Activated CD8-positive, alpha-beta T cell treated with anti-CD3 and anti-CD28 coated beads, Interleukin-2, amount 10 ng/mL, durations not matched to agents 7 days and 5 days (primary cell): ENCODE measurements at regions not wholly inside any gene's neighbourhood (a gene's known extent, or its start where the extent isn't known, plus 50 kb on each side); places are given as distances from the start of the nearest gene placed in this dataset.
"Not testable (repeated sequence)": the region's sequence is repeated elsewhere in the genome, so short reads cannot be mapped to it uniquely, and the experiment has no call there.

Experiments
- ATAC-seq: fragments of 150-1000 bp; cut with Tn5 transposase; one replicate; pipeline ENCODE4 v1.10.0; 2021; ENCODE audit warnings: moderate library complexity
- CTCF ChIA-PET: fragments of 350-600 bp; sonication (Branson Sonifier 250); formaldehyde crosslinking; loops from one replicate; lab custom pipeline; 2021; ENCODE audit warnings: antibody characterized with exemption; lab: Charles Lee
- POLR2A ChIA-PET: fragments of 350-600 bp; sonication (Branson Sonifier 250); formaldehyde crosslinking; loops from one replicate; lab custom pipeline; 2021; ENCODE audit warnings: antibody characterized with exemption; lab: Charles Lee
- DNase-seq: peaks from one replicate; pipeline ENCODE4 v3.0.0-alpha.2; 2020
- H3K27ac Mint-ChIP-seq: one replicate; pipeline ENCODE4 v1.8.0; 2021; ENCODE audit warnings: mild to moderate bottlenecking, mixed read lengths
- H3K27me3 Mint-ChIP-seq: one replicate; pipeline ENCODE4 v1.8.0; 2021; ENCODE audit warnings: low read depth, mixed read lengths
- H3K36me3 Mint-ChIP-seq: one replicate; pipeline ENCODE4 v1.8.0; 2021; ENCODE audit warnings: low read depth, mixed read lengths
- H3K4me1 Mint-ChIP-seq: one replicate; pipeline ENCODE4 v1.8.0; 2021; ENCODE audit warnings: low read depth, mixed read lengths
- H3K4me3 Mint-ChIP-seq: one replicate; pipeline ENCODE4 v1.8.0; 2021; ENCODE audit warnings: mild to moderate bottlenecking, mixed read lengths
- H3K9me3 Mint-ChIP-seq: one replicate; pipeline ENCODE4 v1.8.0; 2022; ENCODE audit warnings: mixed read lengths; ENCODE audit not compliant: insufficient read depth

GRCh38 chr2:582792-583528 lies 94.2 kb downstream of the TMEM18 start:
- Mint-ChIP-seq H3K27ac (no peak overlapping the region), H3K36me3 (no peaks in the 10 kb centered on the region), H3K4me1 (peaks cover 17% of the 10 kb centered on the region), H3K27me3 (peaks cover 19% of the 10 kb centered on the region), H3K9me3 (peaks cover 4% of the 10 kb centered on the region), H3K4me3 (no peak overlapping the region)
- no peak for DNase-seq
- ChIA-PET POLR2A (interaction anchor here (0.7 kb wide), 1 partner anchor 997 kb away, joined by 7 read pairs; no protein-coding TSS in a partner anchor), CTCF (no interaction called here)
- ATAC-seq, result no peak

GRCh38 chr2:582289-582688 lies 94.9 kb downstream of the TMEM18 start:
- Mint-ChIP-seq H3K4me1 (peaks cover 17% of the 10 kb centered on the region), H3K27me3 (peaks cover 15% of the 10 kb centered on the region)
- DNase-seq, POLR2A ChIA-PET, H3K36me3 Mint-ChIP-seq, ATAC-seq, CTCF ChIA-PET, H3K27ac Mint-ChIP-seq, H3K4me3 Mint-ChIP-seq, H3K9me3 Mint-ChIP-seq: not testable (repeated sequence)

- ATAC-seq, result no peak
- ChIA-PET POLR2A (no interaction called here), CTCF (no interaction called here)
- Mint-ChIP-seq H3K36me3 (peaks cover 2% of the 10 kb centered on the region), H3K9me3 (peaks cover 9% of the 10 kb centered on the region), H3K27me3 (peaks cover 11% of the 10 kb centered on the region), H3K4me1 (peaks cover 9% of the 10 kb centered on the region), H3K4me3 (no peak overlapping the region), H3K27ac (no peak overlapping the region)
- DNase-seq, result no peak
These were observed 97.2 kb downstream of the TMEM18 start for GRCh38 chr2:579961-580360.

GRCh38 chr2:579351-579886 lies 97.8 kb downstream of the TMEM18 start:
- Mint-ChIP-seq H3K4me3 (no peak overlapping the region), H3K27ac (no peak overlapping the region), H3K4me1 (peaks cover 4% of the 10 kb centered on the region), H3K27me3 (peaks cover 11% of the 10 kb centered on the region), H3K36me3 (peaks cover 2% of the 10 kb centered on the region), H3K9me3 (peaks cover 9% of the 10 kb centered on the region)
- ChIA-PET POLR2A (no interaction called here), CTCF (no interaction called here)
- DNase-seq (peak; percentile 26), ATAC-seq (no peak)

GRCh38 chr2:576292-576691 lies 100.9 kb downstream of the TMEM18 start:
- Mint-ChIP-seq H3K36me3 (peaks cover 2% of the 10 kb centered on the region), H3K9me3 (peaks cover 12% of the 10 kb centered on the region), H3K27ac (no peak overlapping the region), H3K4me3 (no peak overlapping the region), H3K27me3 (peaks cover 13% of the 10 kb centered on the region), H3K4me1 (peaks cover 3% of the 10 kb centered on the region)
- CTCF ChIA-PET, result interaction anchor here (1.1 kb wide), 1 partner anchor 9 kb away, joined by 3 read pairs; no protein-coding TSS in a partner anchor
- POLR2A ChIA-PET, result no interaction called here
- DNase-seq (no peak), ATAC-seq (no peak)

- Mint-ChIP-seq H3K4me3 (no peak overlapping the region), H3K27ac (no peak overlapping the region), H3K36me3 (peaks cover 2% of the 10 kb centered on the region), H3K4me1 (peaks cover 3% of the 10 kb centered on the region), H3K27me3 (peaks cover 15% of the 10 kb centered on the region), H3K9me3 (peaks cover 12% of the 10 kb centered on the region)
- ChIA-PET POLR2A (no interaction called here), CTCF (interaction anchor here (1.1 kb wide), 1 partner anchor 9 kb away, joined by 3 read pairs; no protein-coding TSS in a partner anchor)
- no peak for ATAC-seq
- DNase-seq, result no peak
These were observed 101.4 kb downstream of the TMEM18 start for GRCh38 chr2:575727-576236.

- H3K36me3 Mint-ChIP-seq, result peaks cover 2% of the 10 kb centered on the region
- peaks cover 3% of the 10 kb centered on the region for H3K4me1 Mint-ChIP-seq
- POLR2A ChIA-PET, result no interaction called here
- DNase-seq, result no peak
- no peak for ATAC-seq
- CTCF ChIA-PET, result no interaction called here
- H3K27me3 Mint-ChIP-seq, result peaks cover 21% of the 10 kb centered on the region
- H3K27ac Mint-ChIP-seq, result no peak overlapping the region
- no peak overlapping the region for H3K4me3 Mint-ChIP-seq
- H3K9me3 Mint-ChIP-seq, result peaks cover 12% of the 10 kb centered on the region
These were observed 102.0 kb downstream of the TMEM18 start for GRCh38 chr2:575030-575726.

GRCh38 chr2:573805-574392 lies 103.3 kb downstream of the TMEM18 start:
- H3K4me1 Mint-ChIP-seq, result no peaks in the 10 kb centered on the region
- DNase-seq, result no peak
- peaks cover 2% of the 10 kb centered on the region for H3K36me3 Mint-ChIP-seq

GRCh38 chr2:573025-573424 lies 104.2 kb downstream of the TMEM18 start:
- Mint-ChIP-seq H3K36me3 (peaks cover 2% of the 10 kb centered on the region), H3K4me3 (no peak overlapping the region), H3K27ac (no peak overlapping the region), H3K9me3 (peaks cover 9% of the 10 kb centered on the region), H3K27me3 (peaks cover 19% of the 10 kb centered on the region), H3K4me1 (no peaks in the 10 kb centered on the region)
- CTCF ChIA-PET, result no interaction called here
- ATAC-seq (no peak), DNase-seq (no peak)
- POLR2A ChIA-PET, result no interaction called here

More at GRCh38 chr2:573805-574392, 103.3 kb downstream of the TMEM18 start:
- ChIA-PET CTCF (no interaction called here), POLR2A (no interaction called here)
- H3K4me3 Mint-ChIP-seq, result no peak overlapping the region
- no peak overlapping the region for H3K27ac Mint-ChIP-seq
- peaks cover 19% of the 10 kb centered on the region for H3K27me3 Mint-ChIP-seq
- peaks cover 12% of the 10 kb centered on the region for H3K9me3 Mint-ChIP-seq
- no peak for ATAC-seq

- Mint-ChIP-seq H3K36me3 (no peaks in the 10 kb centered on the region), H3K4me3 (no peak overlapping the region), H3K27me3 (peaks cover 15% of the 10 kb centered on the region), H3K4me1 (no peaks in the 10 kb centered on the region), H3K27ac (no peak overlapping the region), H3K9me3 (peaks cover 3% of the 10 kb centered on the region)
- CTCF ChIA-PET, result no interaction called here
- ATAC-seq (no peak), DNase-seq (no peak)
- POLR2A ChIA-PET, result no interaction called here
These were observed 107.5 kb downstream of the TMEM18 start for GRCh38 chr2:569681-570080.

GRCh38 chr2:568639-569235 lies 108.5 kb downstream of the TMEM18 start:
- Mint-ChIP-seq H3K36me3 (no peaks in the 10 kb centered on the region), H3K4me1 (no peaks in the 10 kb centered on the region), H3K27ac (no peak overlapping the region), H3K4me3 (no peak overlapping the region), H3K9me3 (peaks cover 3% of the 10 kb centered on the region), H3K27me3 (peaks cover 15% of the 10 kb centered on the region)
- ATAC-seq (no peak), DNase-seq (no peak)
- POLR2A ChIA-PET, result no interaction called here
- CTCF ChIA-PET, result no interaction called here
